ENCODE measurements at regions not wholly inside any gene's neighbourhood (a gene's known extent, or its start where the extent isn't known, plus 50 kb on each side); places are given as distances from the start of the nearest gene placed in this dataset.

- Histone ChIP-seq H3K4me1 (ENCODE audit: insufficient read depth, low read length, poor library complexity, severe bottlenecking) (no peaks in the 10 kb centered on the region), H3K27ac (ENCODE audit: low read depth, low read length, poor library complexity, severe bottlenecking) (no peak overlapping the region), H3K27me3 (replicated peaks; ENCODE audit: insufficient read depth, low read depth, low read length, poor library complexity) (no peaks in the 10 kb centered on the region), H3K9me3 (ENCODE audit: low read depth, low read length, poor library complexity, severe bottlenecking) (no peaks in the 10 kb centered on the region), H3K36me3 (ENCODE audit: insufficient read depth, low read length, poor library complexity, severe bottlenecking) (no peaks in the 10 kb centered on the region), H3K4me3 (ENCODE audit: low read depth, low read length, poor library complexity, severe bottlenecking) (no peak overlapping the region)
- POLR2A ChIA-PET (ENCODE audit: low non-redundant PET), result no interaction called here
- CTCF ChIA-PET, result no interaction called here
- DNase-seq (ENCODE audit: low spot score), result no peak
- BruUV-seq (replicated peaks), result no TSS peak
- intact Hi-C loops (cut with micrococcal nuclease; ENCODE audit: unreplicated experiment), result no loop called here
- TF ChIP-seq EZH2 (IDR thresholded peaks at IDR 0.05; ENCODE audit: borderline replicate concordance, low read depth, low read length, poor library complexity, severe bottlenecking) (no peak), CTCF (conservative IDR thresholded peaks at IDR 0.05; ENCODE audit: low read depth, low read length) (no peak)
Observed at GRCh38 chr16:79769270-79769927, 168.9 kb upstream of the MAF start.

- BruUV-seq (replicated peaks), result no TSS peak
- Histone ChIP-seq H3K4me3 (ENCODE audit: low read depth, low read length, poor library complexity, severe bottlenecking) (no peak overlapping the region), H3K27me3 (replicated peaks; ENCODE audit: insufficient read depth, low read depth, low read length, poor library complexity) (no peaks in the 10 kb centered on the region), H3K36me3 (ENCODE audit: insufficient read depth, low read length, poor library complexity, severe bottlenecking) (no peaks in the 10 kb centered on the region), H3K9me3 (ENCODE audit: low read depth, low read length, poor library complexity, severe bottlenecking) (no peaks in the 10 kb centered on the region), H3K27ac (ENCODE audit: low read depth, low read length, poor library complexity, severe bottlenecking) (no peak overlapping the region), H3K4me1 (ENCODE audit: insufficient read depth, low read length, poor library complexity, severe bottlenecking) (no peaks in the 10 kb centered on the region)
- no peak for DNase-seq (ENCODE audit: low spot score)
- TF ChIP-seq CTCF (conservative IDR thresholded peaks at IDR 0.05; ENCODE audit: low read depth, low read length) (no peak), EZH2 (IDR thresholded peaks at IDR 0.05; ENCODE audit: borderline replicate concordance, low read depth, low read length, poor library complexity, severe bottlenecking) (no peak)
- ChIA-PET POLR2A (ENCODE audit: low non-redundant PET) (no interaction called here), CTCF (no interaction called here)
- intact Hi-C loops (cut with micrococcal nuclease; ENCODE audit: unreplicated experiment), result no loop called here
Observed at GRCh38 chr16:79768276-79768970, 167.9 kb upstream of the MAF start.

GRCh38 chr16:79767421-79768275 lies 167.1 kb upstream of the MAF start:
- ChIA-PET POLR2A (ENCODE audit: low non-redundant PET) (no interaction called here), CTCF (no interaction called here)
- Histone ChIP-seq H3K27me3 (replicated peaks; ENCODE audit: insufficient read depth, low read depth, low read length, poor library complexity) (no peaks in the 10 kb centered on the region), H3K27ac (ENCODE audit: low read depth, low read length, poor library complexity, severe bottlenecking) (no peak overlapping the region), H3K4me3 (ENCODE audit: low read depth, low read length, poor library complexity, severe bottlenecking) (no peak overlapping the region), H3K36me3 (ENCODE audit: insufficient read depth, low read length, poor library complexity, severe bottlenecking) (no peaks in the 10 kb centered on the region), H3K4me1 (ENCODE audit: insufficient read depth, low read length, poor library complexity, severe bottlenecking) (no peaks in the 10 kb centered on the region), H3K9me3 (ENCODE audit: low read depth, low read length, poor library complexity, severe bottlenecking) (no peaks in the 10 kb centered on the region)
- no TSS peak for BruUV-seq (replicated peaks)
- DNase-seq (ENCODE audit: low spot score), result no peak
- TF ChIP-seq CTCF (conservative IDR thresholded peaks at IDR 0.05; ENCODE audit: low read depth, low read length), result no peak
- no peak for TF ChIP-seq EZH2 (IDR thresholded peaks at IDR 0.05; ENCODE audit: borderline replicate concordance, low read depth, low read length, poor library complexity, severe bottlenecking)
- intact Hi-C loops (cut with micrococcal nuclease; ENCODE audit: unreplicated experiment), result no loop called here
